Astrocyte of the spinal cord (primary cell): ENCODE measurements at regions not wholly inside any gene's neighbourhood (a gene's known extent, or its start where the extent isn't known, plus 50 kb on each side); places are given as distances from the start of the nearest gene placed in this dataset.

Source experiments
- DNase-seq: peaks from one replicate; pipeline ENCODE4 v3.0.0; 2011; ENCODE audit warnings: low read depth, low spot score
- H3K4me3 ChIP-seq: 2 replicates; pipeline ENCODE4 v1.5.1; 2011; ENCODE audit warnings: low read depth, mild to moderate bottlenecking, low read length, moderate library complexity
- in situ Hi-C: cut with HindIII; loops from 2 replicates; pipeline ENCODE4 v1.10.0; 2017; ENCODE audit warnings: low sequenced_read_pairs
- TF ChIP-seq, protein P1 (sequence below): IDR thresholded peaks from 2 replicates; pipeline ENCODE4 v1.5.1; 2012; ENCODE audit warnings: low read depth, mild to moderate bottlenecking, low read length, inconsistent platforms

DNA sequence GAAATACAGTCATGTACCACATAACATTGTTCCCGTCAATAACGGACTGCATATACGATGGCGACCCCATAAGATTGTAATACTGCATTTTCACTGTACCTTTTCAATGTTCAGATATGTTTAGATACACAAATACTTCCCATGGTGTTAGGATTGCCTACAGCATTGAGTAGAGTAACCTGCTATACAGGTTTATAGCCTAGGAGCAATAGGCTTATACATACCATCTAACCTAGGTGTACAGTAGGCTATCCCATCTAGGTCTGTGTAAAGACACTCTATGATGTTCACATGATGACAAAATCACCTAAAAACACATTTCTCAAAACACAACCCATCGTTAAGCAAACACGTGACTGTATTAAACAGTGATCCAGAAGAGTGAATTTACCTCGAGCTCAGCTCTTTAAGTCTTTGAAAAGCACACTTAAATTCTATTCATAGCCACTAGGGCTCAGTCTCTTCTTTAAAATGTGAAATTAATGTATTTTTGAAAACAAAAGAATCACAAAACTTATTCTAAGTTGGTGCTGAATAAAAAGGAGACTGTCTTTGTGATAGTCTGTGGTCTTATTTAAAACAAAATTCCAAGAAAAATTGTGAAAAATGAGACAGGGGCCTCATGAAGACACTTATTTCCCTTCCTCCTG, 239.1 kb upstream of the ARID2 start:
- in situ Hi-C loops = no loop called here
- no peak overlapping the region for H3K4me3 ChIP-seq
- no peak for DNase-seq
- TF ChIP-seq, protein P1, sequence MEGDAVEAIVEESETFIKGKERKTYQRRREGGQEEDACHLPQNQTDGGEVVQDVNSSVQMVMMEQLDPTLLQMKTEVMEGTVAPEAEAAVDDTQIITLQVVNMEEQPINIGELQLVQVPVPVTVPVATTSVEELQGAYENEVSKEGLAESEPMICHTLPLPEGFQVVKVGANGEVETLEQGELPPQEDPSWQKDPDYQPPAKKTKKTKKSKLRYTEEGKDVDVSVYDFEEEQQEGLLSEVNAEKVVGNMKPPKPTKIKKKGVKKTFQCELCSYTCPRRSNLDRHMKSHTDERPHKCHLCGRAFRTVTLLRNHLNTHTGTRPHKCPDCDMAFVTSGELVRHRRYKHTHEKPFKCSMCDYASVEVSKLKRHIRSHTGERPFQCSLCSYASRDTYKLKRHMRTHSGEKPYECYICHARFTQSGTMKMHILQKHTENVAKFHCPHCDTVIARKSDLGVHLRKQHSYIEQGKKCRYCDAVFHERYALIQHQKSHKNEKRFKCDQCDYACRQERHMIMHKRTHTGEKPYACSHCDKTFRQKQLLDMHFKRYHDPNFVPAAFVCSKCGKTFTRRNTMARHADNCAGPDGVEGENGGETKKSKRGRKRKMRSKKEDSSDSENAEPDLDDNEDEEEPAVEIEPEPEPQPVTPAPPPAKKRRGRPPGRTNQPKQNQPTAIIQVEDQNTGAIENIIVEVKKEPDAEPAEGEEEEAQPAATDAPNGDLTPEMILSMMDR = no peak

DNA sequence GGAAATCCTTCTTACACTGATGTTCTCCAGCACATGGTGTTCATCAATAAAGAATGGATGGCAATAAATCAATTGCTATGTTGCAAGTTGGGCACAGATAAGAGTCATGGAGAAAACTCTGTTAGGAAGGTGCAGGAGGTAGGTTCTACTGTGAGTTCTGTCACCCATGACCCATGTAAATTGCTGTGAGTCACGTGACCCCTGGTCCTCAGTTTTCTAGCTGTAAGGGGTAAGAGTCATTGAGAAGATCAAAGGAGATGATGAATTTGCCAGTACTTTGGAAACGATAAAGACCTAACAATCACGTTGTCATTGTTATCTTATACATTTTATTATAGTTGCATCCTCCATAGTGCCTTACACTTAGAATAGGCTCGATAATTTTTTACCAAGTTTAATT, 235.2 kb upstream of the ARID2 start:
- TF ChIP-seq, protein P1 = no peak
- DNase-seq = no peak
- in situ Hi-C loops = no loop called here
- no peak overlapping the region for H3K4me3 ChIP-seq

- H3K4me3 ChIP-seq = no peak overlapping the region
- in situ Hi-C loops = no loop called here
- DNase-seq = no peak
- TF ChIP-seq, protein P1 = no peak
Measured at GRCh38 chr12:45498645-45499044, 230.9 kb upstream of the ARID2 start.

DNA sequence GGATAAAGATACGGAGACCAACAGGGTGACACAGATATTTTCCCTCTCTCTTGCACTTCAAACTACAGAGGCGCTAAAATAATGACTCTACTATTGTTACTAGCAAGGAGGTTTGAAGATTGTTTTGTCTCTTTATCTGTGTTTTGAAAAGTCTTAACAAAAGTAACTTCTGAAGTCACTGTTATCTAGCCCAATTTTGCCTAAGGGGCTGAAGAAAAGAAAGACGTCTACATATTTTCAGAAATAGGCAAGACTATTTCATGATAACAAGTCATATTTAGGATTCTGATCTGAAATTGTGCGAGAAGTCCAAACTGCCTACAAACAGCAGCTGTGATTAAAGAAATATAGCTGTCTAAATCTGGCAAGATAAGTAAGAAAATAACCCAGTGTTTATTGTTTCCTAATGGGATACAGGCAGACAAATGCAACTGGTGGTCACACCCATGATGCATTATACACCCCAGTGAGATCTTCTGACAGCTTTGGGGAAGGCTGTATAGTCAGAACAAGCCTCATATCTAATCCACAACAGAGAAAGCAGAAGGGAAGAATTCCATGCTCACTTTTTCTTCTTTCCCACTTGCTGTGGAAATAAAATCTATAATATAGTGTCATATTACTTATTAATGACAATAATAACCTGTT, 226.9 kb upstream of the ARID2 start:
- H3K4me3 ChIP-seq = no peak overlapping the region
- in situ Hi-C loops = no loop called here
- TF ChIP-seq, protein P1 = no peak
- no peak for DNase-seq

DNA sequence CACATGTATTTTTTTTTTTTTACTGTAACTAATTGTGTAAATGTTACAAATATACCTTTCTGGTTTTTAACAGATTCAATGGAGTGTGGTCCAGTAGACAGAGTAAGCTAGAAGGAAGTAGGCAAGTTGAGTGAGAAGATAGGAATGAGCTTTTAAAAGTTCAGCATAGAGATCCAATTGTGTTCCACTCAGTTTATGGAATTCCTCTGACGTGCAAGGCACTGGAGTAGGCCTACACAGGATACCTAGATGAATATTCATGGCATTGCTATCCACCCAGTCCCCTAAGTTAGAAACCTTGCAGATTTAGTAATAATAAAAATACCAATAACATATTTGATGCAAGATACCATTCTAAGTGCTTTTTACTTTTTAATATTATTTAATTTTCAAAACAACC, 225.6 kb upstream of the ARID2 start:
- DNase-seq = no peak
- H3K4me3 ChIP-seq = no peak overlapping the region
- in situ Hi-C loops = no loop called here
- TF ChIP-seq, protein P1 = no peak

GRCh38 chr12:45504316-45505010, 225.0 kb upstream of the ARID2 start:
- in situ Hi-C loops = no loop called here
- no peak for DNase-seq
- no peak overlapping the region for H3K4me3 ChIP-seq
- TF ChIP-seq, protein P1 = no peak
